WERI-Rb-1 (cell line): ENCODE measurements at regions not wholly inside any gene's neighbourhood (a gene's known extent, or its start where the extent isn't known, plus 50 kb on each side); places are given as distances from the start of the nearest gene placed in this dataset.

Experiments used
- DNase-seq: peaks from one replicate; pipeline ENCODE4 v3.0.0-alpha.2; 2020
- H3K27ac ChIP-seq: fragments of 250-450 bp; sonication (Bioruptor Pico); 2 replicates; pipeline ENCODE4 v1.5.1; 2020; ENCODE audit warnings: mild to moderate bottlenecking, moderate library complexity
- H3K27me3 ChIP-seq: fragments of 250-450 bp; sonication (Bioruptor Pico); 2 replicates; pipeline ENCODE4 v1.5.1; 2021; ENCODE audit warnings: mild to moderate bottlenecking, low read depth, moderate library complexity; ENCODE audit not compliant: insufficient read depth, severe bottlenecking
- H3K36me3 ChIP-seq: fragments of 250-450 bp; sonication (Bioruptor Pico); 2 replicates; pipeline ENCODE4 v1.5.1; 2020; ENCODE audit warnings: mild to moderate bottlenecking, moderate library complexity
- H3K4me3 ChIP-seq: 2 replicates; pipeline ENCODE4 v1.5.1; 2011; ENCODE audit warnings: low read depth, mild to moderate bottlenecking, control low read depth, low read length
- H3K9me3 ChIP-seq: fragments of 250-450 bp; sonication (Bioruptor Pico); 2 replicates; pipeline ENCODE4 v1.5.1; 2021; ENCODE audit warnings: mild to moderate bottlenecking, moderate library complexity; ENCODE audit not compliant: severe bottlenecking
- TF ChIP-seq, protein P1 (sequence below): IDR thresholded peaks from 2 replicates; pipeline ENCODE4 v1.5.1; 2011; ENCODE audit warnings: low read depth, mild to moderate bottlenecking, control low read depth, inconsistent platforms, low read length

DNA sequence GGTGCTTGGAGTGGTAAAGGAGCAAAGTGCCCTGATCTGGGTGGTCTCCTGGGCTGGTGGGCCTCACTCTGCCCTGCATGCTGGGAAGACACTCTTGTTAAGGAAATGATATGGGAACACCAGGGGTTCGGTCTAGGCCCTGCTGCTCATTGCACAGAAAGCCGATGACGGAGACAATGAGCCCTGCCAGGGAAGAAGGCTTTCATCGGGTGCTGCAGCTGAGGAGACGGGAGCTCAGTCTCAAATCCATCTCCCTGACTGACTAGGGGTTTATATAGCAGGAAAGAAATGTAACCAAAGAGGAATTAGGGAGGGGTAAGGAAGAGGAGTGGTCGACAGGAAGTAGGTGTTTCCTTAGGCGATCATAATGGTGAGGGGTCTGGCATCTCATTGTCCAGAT is 253.4 kb downstream of the TEX29 start:
- no peak for DNase-seq
- Histone ChIP-seq H3K27me3 (peaks cover 100% of the 10 kb centered on the region), H3K27ac (no peak overlapping the region), H3K4me3 (no peak overlapping the region), H3K9me3 (peaks cover 36% of the 10 kb centered on the region), H3K36me3 (no peaks in the 10 kb centered on the region)
- TF ChIP-seq, protein P1, sequence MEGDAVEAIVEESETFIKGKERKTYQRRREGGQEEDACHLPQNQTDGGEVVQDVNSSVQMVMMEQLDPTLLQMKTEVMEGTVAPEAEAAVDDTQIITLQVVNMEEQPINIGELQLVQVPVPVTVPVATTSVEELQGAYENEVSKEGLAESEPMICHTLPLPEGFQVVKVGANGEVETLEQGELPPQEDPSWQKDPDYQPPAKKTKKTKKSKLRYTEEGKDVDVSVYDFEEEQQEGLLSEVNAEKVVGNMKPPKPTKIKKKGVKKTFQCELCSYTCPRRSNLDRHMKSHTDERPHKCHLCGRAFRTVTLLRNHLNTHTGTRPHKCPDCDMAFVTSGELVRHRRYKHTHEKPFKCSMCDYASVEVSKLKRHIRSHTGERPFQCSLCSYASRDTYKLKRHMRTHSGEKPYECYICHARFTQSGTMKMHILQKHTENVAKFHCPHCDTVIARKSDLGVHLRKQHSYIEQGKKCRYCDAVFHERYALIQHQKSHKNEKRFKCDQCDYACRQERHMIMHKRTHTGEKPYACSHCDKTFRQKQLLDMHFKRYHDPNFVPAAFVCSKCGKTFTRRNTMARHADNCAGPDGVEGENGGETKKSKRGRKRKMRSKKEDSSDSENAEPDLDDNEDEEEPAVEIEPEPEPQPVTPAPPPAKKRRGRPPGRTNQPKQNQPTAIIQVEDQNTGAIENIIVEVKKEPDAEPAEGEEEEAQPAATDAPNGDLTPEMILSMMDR = no peak

DNA sequence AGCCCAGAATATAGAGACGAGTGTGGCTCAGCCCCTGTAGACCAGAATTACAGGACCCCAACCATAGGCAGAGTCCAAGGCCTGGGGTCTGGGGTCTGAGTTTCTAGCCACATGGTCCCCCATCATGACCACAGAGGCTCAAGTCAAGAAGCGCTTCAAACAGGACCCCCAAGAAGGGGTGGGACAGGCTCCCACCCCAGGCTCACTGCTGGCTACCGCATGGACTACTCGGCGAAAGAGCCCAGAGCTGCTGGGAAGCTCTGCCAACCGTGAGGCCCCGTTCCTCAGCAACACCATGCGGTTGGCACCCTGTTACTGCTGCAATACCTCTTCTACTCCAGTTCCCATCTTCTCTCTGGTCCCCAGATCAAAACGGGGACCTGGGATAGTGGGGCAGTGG is 254.8 kb downstream of the TEX29 start:
- no peaks in the 10 kb centered on the region for H3K36me3 ChIP-seq
- peaks cover 41% of the 10 kb centered on the region for H3K9me3 ChIP-seq
- H3K4me3 ChIP-seq = no peak overlapping the region
- TF ChIP-seq, protein P1 = no peak
- peaks cover 100% of the 10 kb centered on the region for H3K27me3 ChIP-seq
- no peak for DNase-seq
- H3K27ac ChIP-seq = no peak overlapping the region

DNA sequence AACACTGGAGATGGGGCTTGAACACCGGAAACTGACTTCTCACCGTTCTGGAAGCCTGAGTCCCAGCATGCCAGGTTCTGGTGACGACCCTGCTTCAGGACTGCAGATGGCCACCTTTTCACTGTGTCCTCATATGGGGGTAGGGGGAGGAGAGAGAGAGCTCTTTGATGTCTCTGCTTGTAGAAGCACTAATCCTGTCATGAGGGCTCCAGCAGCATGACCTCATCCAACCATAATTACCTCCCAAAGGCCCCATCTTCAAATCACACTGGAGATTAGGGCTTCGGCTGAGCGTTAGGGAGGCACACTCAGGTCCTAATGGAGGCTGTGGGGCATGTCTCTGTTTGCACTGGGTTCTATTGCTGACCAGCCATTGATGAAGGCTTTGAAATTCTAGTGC is 255.3 kb downstream of the TEX29 start:
- H3K27ac ChIP-seq = no peak overlapping the region
- TF ChIP-seq, protein P1 = no peak
- no peak for DNase-seq
- peaks cover 100% of the 10 kb centered on the region for H3K27me3 ChIP-seq
- H3K4me3 ChIP-seq = no peak overlapping the region
- peaks cover 41% of the 10 kb centered on the region for H3K9me3 ChIP-seq
- H3K36me3 ChIP-seq = no peaks in the 10 kb centered on the region

DNA sequence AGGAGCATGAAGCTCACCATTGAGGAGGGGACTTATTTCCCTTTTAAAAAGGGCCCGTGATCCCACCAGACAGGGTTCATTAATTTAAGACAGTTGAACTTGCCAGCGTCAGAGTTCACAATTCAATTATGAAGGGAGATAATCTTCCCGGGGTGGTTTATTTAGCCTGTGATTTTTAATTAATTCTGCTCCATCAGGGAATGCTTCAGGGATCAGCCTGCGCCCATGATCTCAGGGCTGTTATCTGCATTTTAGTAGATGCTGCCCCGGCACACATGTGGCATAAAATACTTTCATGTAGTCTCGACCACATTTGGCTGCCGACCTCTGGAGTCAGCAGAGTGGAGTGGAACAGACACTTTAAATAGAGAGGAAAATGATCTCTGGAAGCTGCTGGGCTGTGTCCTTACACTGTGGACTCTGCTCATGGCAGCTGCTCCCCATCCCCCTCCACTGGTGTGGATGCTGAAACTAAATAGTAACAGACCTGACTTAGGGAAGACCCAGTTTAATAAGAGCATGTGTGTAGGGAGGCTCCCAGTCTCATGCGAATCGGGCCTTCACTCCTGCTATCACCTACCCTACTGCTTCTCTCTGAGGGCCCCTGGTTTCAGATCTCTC is 256.9 kb downstream of the TEX29 start:
- peaks cover 100% of the 10 kb centered on the region for H3K27me3 ChIP-seq
- TF ChIP-seq, protein P1 = no peak
- H3K27ac ChIP-seq = no peak overlapping the region
- no peaks in the 10 kb centered on the region for H3K36me3 ChIP-seq
- H3K4me3 ChIP-seq = no peak overlapping the region
- DNase-seq = no peak
- H3K9me3 ChIP-seq = peaks cover 41% of the 10 kb centered on the region

DNA sequence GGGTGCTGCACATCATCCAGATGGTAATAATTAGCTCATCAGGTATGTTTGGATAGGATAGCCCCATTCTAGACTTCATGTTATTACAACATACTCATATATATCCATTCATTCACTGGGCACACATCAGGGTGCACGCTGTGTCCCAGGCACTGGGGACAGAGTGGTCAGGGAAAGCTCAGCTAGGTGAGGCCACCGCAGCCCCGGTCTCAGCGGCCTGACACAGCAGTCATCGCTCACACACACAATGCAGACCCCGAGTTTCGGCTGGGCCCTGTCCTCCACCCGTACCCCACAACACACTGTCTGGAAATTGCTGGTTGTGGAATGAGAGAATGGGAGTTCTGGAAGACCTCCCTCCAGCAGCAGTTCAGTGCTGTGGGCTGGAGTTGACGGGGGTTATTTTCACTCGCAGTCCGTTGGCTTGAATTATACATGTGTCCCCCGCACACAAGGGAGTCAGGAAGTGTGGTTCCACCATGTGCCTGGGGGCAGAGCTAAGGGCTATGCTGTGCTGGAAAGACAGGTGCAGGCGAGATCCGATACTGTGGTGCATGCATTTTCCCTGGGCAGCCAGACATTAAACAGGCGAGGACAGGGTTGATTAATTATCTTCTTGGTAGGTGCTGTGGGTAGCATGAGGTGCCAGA is 257.6 kb downstream of the TEX29 start:
- Histone ChIP-seq H3K27ac (no peak overlapping the region), H3K9me3 (peaks cover 38% of the 10 kb centered on the region), H3K4me3 (no peak overlapping the region), H3K27me3 (peaks cover 100% of the 10 kb centered on the region), H3K36me3 (no peaks in the 10 kb centered on the region)
- TF ChIP-seq, protein P1 = no peak
- no peak for DNase-seq
